ENCODE measurements at regions not wholly inside any gene's neighbourhood (a gene's known extent, or its start where the extent isn't known, plus 50 kb on each side); places are given as distances from the start of the nearest gene placed in this dataset.

DNA sequence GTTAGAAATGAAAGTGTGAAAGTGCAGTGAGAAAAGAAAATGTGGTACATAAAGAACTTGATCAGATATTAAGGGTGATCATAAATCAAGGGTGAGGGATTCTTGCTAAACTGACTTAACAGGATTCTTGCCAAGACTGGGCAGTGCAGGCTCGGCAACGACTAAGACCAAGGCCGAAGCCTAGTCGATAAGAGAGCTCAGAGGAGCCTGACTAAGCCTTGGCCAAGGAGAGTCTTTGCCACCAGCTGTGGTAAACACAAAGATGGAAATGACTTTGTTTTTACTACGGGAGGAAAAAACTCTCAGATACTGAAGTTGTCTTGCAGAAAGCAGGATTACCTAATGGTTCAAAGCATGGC, 196.6 kb downstream of the LY86 start:
- peaks cover 38% of the 10 kb centered on the region for H3K4me1 Mint-ChIP-seq
- TF ChIP-seq, protein P1, sequence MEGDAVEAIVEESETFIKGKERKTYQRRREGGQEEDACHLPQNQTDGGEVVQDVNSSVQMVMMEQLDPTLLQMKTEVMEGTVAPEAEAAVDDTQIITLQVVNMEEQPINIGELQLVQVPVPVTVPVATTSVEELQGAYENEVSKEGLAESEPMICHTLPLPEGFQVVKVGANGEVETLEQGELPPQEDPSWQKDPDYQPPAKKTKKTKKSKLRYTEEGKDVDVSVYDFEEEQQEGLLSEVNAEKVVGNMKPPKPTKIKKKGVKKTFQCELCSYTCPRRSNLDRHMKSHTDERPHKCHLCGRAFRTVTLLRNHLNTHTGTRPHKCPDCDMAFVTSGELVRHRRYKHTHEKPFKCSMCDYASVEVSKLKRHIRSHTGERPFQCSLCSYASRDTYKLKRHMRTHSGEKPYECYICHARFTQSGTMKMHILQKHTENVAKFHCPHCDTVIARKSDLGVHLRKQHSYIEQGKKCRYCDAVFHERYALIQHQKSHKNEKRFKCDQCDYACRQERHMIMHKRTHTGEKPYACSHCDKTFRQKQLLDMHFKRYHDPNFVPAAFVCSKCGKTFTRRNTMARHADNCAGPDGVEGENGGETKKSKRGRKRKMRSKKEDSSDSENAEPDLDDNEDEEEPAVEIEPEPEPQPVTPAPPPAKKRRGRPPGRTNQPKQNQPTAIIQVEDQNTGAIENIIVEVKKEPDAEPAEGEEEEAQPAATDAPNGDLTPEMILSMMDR (IDR thresholded peaks at IDR 0.05; ENCODE audit: unreplicated experiment in 3 of 3): no peak
- no peaks in the 10 kb centered on the region for H3K36me3 Mint-ChIP-seq (ENCODE audit: low read depth)
- no peak overlapping the region for H3K4me3 Mint-ChIP-seq
- no peaks in the 10 kb centered on the region for H3K9me3 Mint-ChIP-seq
- peaks cover 18% of the 10 kb centered on the region for H3K27me3 Mint-ChIP-seq (ENCODE audit: low read depth)
- H3K27ac Mint-ChIP-seq: peak overlapping the region in 2 of 3 experiments; percentile 2 to 43

DNA sequence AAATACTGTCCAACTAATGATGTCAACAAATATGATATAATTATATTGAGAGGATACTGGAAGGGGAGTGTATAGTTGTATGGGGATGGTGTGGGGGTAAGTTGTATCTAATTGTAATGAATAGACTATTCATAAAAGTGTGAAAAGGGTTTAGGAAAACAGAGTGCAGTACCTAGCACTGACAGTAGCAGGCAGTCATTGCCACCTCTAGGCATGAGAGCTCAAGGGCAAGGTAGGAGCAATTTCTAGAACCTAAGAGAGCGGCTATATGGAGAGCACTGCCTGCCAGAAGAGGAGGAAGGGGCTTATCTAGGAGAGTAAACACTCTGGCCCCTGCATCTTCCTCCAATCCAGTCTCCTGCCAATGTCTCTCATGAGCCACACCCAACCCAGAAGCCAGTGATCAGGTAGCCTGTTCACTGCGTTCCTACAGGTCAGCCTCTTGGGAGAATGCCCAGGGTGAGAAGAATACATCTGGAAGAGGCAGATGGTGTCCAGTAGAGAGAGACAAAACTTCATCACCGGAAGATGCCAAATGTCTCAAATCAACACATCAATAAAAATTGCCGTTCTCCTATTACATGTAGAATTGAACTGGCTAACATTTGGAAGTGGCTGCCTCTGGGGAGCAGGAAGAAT, 200.0 kb downstream of the LY86 start:
- Mint-ChIP-seq H3K4me3 (no peak overlapping the region), H3K9me3 (no peaks in the 10 kb centered on the region), H3K4me1 (peaks cover 20% of the 10 kb centered on the region), H3K36me3 (ENCODE audit: low read depth) (no peaks in the 10 kb centered on the region), H3K27me3 (ENCODE audit: low read depth) (peaks cover 22% of the 10 kb centered on the region), H3K27ac (no peak overlapping the region)
- TF ChIP-seq, protein P1 (IDR thresholded peaks at IDR 0.05; ENCODE audit: unreplicated experiment in 3 of 3): peak in 2 of 3 experiments; percentile 16 to 23

DNA sequence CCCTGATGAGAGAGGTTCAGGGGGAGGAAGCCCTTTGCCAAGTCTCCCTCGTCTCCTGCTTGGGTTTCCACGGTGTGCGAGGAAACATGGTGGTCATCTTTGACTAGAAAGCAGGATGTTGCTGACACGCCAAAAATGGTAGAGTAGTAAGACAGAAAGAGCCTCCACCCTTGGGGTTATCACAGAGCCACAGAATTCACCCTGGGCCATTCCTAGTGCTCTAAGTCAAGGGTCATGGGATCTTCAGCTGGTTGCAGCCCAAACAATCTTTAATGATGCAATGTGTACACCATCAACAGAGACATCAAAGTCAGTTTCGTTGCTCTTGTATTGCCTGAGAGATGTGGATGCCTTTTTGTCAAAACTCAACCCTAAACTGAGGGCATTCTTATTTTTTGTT, 201.9 kb downstream of the LY86 start:
- TF ChIP-seq, protein P1 (IDR thresholded peaks at IDR 0.05; ENCODE audit: unreplicated experiment in 3 of 3): no peak
- no peaks in the 10 kb centered on the region for H3K36me3 Mint-ChIP-seq (ENCODE audit: low read depth)
- H3K4me1 Mint-ChIP-seq: peaks cover 4% of the 10 kb centered on the region
- no peak overlapping the region for H3K4me3 Mint-ChIP-seq
- H3K9me3 Mint-ChIP-seq: no peaks in the 10 kb centered on the region
- no peak overlapping the region for H3K27ac Mint-ChIP-seq
- H3K27me3 Mint-ChIP-seq (ENCODE audit: low read depth): peaks cover 22% of the 10 kb centered on the region

DNA sequence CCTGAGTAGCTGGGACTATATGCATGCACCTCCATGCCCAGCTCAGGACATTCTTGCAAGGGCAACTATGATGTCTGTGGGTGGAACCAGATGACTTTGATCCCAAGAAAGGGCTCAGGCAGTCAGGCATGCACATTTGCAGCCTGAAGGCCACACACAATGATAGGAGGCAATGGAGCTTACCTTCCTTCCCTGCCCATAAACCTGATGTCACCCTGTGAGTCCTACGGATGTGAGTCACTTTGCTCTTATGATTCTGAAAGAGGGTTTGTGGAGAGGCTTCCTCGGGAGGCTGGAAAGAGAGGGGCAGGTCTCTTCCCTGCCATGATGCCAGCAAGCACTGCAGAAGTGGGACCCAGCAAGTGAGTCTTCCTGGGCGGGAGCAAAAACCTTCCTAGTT, 202.4 kb downstream of the LY86 start:
- Mint-ChIP-seq H3K27ac (no peak overlapping the region), H3K9me3 (no peaks in the 10 kb centered on the region), H3K4me1 (no peaks in the 10 kb centered on the region), H3K27me3 (ENCODE audit: low read depth) (peaks cover 22% of the 10 kb centered on the region), H3K4me3 (no peak overlapping the region), H3K36me3 (ENCODE audit: low read depth) (no peaks in the 10 kb centered on the region)
- TF ChIP-seq, protein P1 (IDR thresholded peaks at IDR 0.05; ENCODE audit: unreplicated experiment in 3 of 3): no peak

DNA sequence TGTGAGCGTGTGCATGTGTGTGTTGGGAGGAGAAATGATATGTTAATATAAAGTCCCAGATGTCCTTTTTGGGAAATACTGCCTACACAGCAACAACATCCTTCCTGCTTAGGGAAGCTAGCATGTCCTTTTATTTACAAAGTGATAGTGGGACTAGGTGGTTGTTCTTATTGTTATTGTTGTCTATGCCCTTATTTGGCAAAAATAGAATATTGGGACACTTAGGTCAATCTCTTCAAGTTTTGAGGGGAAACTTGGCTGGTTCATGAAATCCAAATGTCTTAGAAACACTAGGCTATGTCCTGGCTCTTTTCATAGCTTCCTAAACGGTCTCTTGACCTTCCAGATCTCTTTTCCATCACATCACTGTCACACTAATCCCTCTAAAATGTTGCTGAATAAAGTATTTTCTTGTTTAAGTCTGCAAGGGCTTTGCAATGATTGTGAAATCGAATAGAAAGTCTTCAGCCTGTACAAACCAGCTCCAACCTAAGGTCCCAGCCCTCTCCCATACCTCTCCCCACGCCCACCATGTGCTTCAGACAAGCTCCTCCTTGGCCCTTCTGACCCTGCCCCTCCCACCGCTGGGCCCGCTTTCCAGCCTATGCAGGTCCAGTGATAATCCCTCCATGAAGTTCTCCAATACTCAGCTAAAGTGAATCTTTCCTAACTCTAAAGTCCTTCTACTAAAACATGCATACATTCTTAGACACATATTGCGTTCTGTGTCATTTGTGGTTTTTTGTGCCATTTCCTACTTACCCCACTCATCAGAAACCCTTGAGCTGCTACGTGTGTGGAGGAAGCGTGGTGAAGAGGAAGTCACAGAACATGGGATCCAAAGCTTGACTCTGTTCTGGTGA, 205.1 kb downstream of the LY86 start:
- peaks cover 3% of the 10 kb centered on the region for H3K4me1 Mint-ChIP-seq
- H3K27me3 Mint-ChIP-seq (ENCODE audit: low read depth): peaks cover 24% of the 10 kb centered on the region

More for the DNA sequence above, 205.1 kb downstream of the LY86 start:
- H3K27ac Mint-ChIP-seq: no peak overlapping the region
- TF ChIP-seq, protein P1 (IDR thresholded peaks at IDR 0.05; ENCODE audit: unreplicated experiment in 3 of 3): no peak
- no peaks in the 10 kb centered on the region for H3K9me3 Mint-ChIP-seq
- H3K4me3 Mint-ChIP-seq: no peak overlapping the region
- no peaks in the 10 kb centered on the region for H3K36me3 Mint-ChIP-seq (ENCODE audit: low read depth)
